SJCRH30 (cell line): ENCODE measurements at regions not wholly inside any gene's neighbourhood (a gene's known extent, or its start where the extent isn't known, plus 50 kb on each side); places are given as distances from the start of the nearest gene placed in this dataset.

Experiments used
- DNase-seq, 2 experiments: peaks; one replicate each; pipeline ENCODE4 v3.0.0-alpha.2; 2015 to 2020
- H3K27ac ChIP-seq: fragments of 250-450 bp; sonication (Bioruptor Pico); 2 replicates; pipeline ENCODE4 v1.5.1; 2020; ENCODE audit warnings: mild to moderate bottlenecking, moderate library complexity
- H3K27me3 ChIP-seq: fragments of 250-450 bp; sonication (Bioruptor Pico); 2 replicates; pipeline ENCODE4 v1.5.1; 2020; ENCODE audit warnings: mild to moderate bottlenecking, moderate library complexity
- H3K36me3 ChIP-seq: fragments of 250-450 bp; sonication (Bioruptor Pico); 2 replicates; pipeline ENCODE4 v1.5.1; 2020; ENCODE audit warnings: mild to moderate bottlenecking, moderate library complexity
- H3K4me1 ChIP-seq: fragments of 250-450 bp; sonication (Bioruptor Pico); 2 replicates; pipeline ENCODE4 v1.5.1; 2020; ENCODE audit warnings: mild to moderate bottlenecking, moderate library complexity
- H3K4me3 ChIP-seq: fragments of 250-450 bp; sonication (Bioruptor Pico); 2 replicates; pipeline ENCODE4 v1.5.1; 2020; ENCODE audit warnings: mild to moderate bottlenecking, moderate library complexity
- H3K9me3 ChIP-seq: fragments of 250-450 bp; sonication (Bioruptor Pico); replicated peaks from 2 replicates; pipeline ENCODE4 v1.5.1; 2020; ENCODE audit warnings: mild to moderate bottlenecking, moderate library complexity

- Histone ChIP-seq H3K27ac (no peak overlapping the region), H3K36me3 (no peaks in the 10 kb centered on the region)
- no peak for DNase-seq
Observed at GRCh38 chr5:63894690-63895089, 67.6 kb downstream of the HTR1A start.

GRCh38 chr5:63878788-63879187 lies 83.5 kb downstream of the HTR1A start:
- H3K4me1 ChIP-seq, result no peaks in the 10 kb centered on the region
- H3K36me3 ChIP-seq, result no peaks in the 10 kb centered on the region
- H3K27me3 ChIP-seq, result no peaks in the 10 kb centered on the region; the same call in 1 of the 2 replicates
- H3K27ac ChIP-seq, result no peak overlapping the region
- H3K4me3 ChIP-seq, result no peak overlapping the region
- no peak for DNase-seq
- no peaks in the 10 kb centered on the region for H3K9me3 ChIP-seq

More at GRCh38 chr5:63894690-63895089, 67.6 kb downstream of the HTR1A start:
- Histone ChIP-seq H3K27me3 (no peaks in the 10 kb centered on the region), H3K9me3 (no peaks in the 10 kb centered on the region), H3K4me3 (no peak overlapping the region), H3K4me1 (no peaks in the 10 kb centered on the region)

- Histone ChIP-seq H3K27me3 (no peaks in the 10 kb centered on the region), H3K36me3 (no peaks in the 10 kb centered on the region), H3K27ac (no peak overlapping the region), H3K9me3 (no peaks in the 10 kb centered on the region), H3K4me1 (no peaks in the 10 kb centered on the region), H3K4me3 (no peak overlapping the region)
- DNase-seq, result no peak
Observed at GRCh38 chr5:63877961-63878360, 84.3 kb downstream of the HTR1A start.

- H3K36me3 ChIP-seq, result no peaks in the 10 kb centered on the region
- H3K27ac ChIP-seq, result no peak overlapping the region
- no peaks in the 10 kb centered on the region for H3K4me1 ChIP-seq
- no peak overlapping the region for H3K4me3 ChIP-seq
- H3K9me3 ChIP-seq, result no peaks in the 10 kb centered on the region; the same call in 1 of the 2 replicates
- no peak for DNase-seq
- no peaks in the 10 kb centered on the region for H3K27me3 ChIP-seq
Observed at GRCh38 chr5:63860379-63860778, 101.9 kb downstream of the HTR1A start.

GRCh38 chr5:63854076-63854475 lies 108.2 kb downstream of the HTR1A start:
- DNase-seq, result peak in 1 of 2 experiments; percentile 11
- no peaks in the 10 kb centered on the region for H3K4me1 ChIP-seq
- H3K4me3 ChIP-seq, result no peak overlapping the region
- no peaks in the 10 kb centered on the region for H3K9me3 ChIP-seq
- H3K27me3 ChIP-seq, result no peaks in the 10 kb centered on the region
- H3K36me3 ChIP-seq, result no peaks in the 10 kb centered on the region
- H3K27ac ChIP-seq, result no peak overlapping the region

- Histone ChIP-seq H3K4me1 (no peaks in the 10 kb centered on the region), H3K4me3 (no peak overlapping the region), H3K27ac (no peak overlapping the region), H3K9me3 (no peaks in the 10 kb centered on the region), H3K27me3 (no peaks in the 10 kb centered on the region), H3K36me3 (no peaks in the 10 kb centered on the region)
- no peak for DNase-seq
Observed at GRCh38 chr5:63843190-63843589, 119.1 kb downstream of the HTR1A start.

GRCh38 chr5:63837437-63837836 lies 124.8 kb downstream of the HTR1A start:
- Histone ChIP-seq H3K4me1 (no peaks in the 10 kb centered on the region), H3K27me3 (no peaks in the 10 kb centered on the region), H3K27ac (no peak overlapping the region), H3K4me3 (no peak overlapping the region), H3K36me3 (no peaks in the 10 kb centered on the region), H3K9me3 (no peaks in the 10 kb centered on the region)
- no peak for DNase-seq

- H3K27me3 ChIP-seq, result no peaks in the 10 kb centered on the region
- H3K36me3 ChIP-seq, result no peaks in the 10 kb centered on the region
- H3K4me3 ChIP-seq, result no peak overlapping the region
Observed at GRCh38 chr5:63831381-63831780, 130.9 kb downstream of the HTR1A start.

GRCh38 chr5:63825984-63826383 lies 136.3 kb downstream of the HTR1A start:
- Histone ChIP-seq H3K4me1 (no peaks in the 10 kb centered on the region), H3K27me3 (no peaks in the 10 kb centered on the region), H3K4me3 (no peak overlapping the region), H3K27ac (no peak overlapping the region), H3K9me3 (no peaks in the 10 kb centered on the region), H3K36me3 (no peaks in the 10 kb centered on the region)
- DNase-seq, result no peak

More at GRCh38 chr5:63831381-63831780, 130.9 kb downstream of the HTR1A start:
- no peak overlapping the region for H3K27ac ChIP-seq
- no peaks in the 10 kb centered on the region for H3K4me1 ChIP-seq
- no peak for DNase-seq
- no peaks in the 10 kb centered on the region for H3K9me3 ChIP-seq

GRCh38 chr5:63823583-63823982 lies 138.7 kb downstream of the HTR1A start:
- Histone ChIP-seq H3K36me3 (no peaks in the 10 kb centered on the region), H3K4me3 (no peak overlapping the region), H3K27ac (no peak overlapping the region), H3K4me1 (no peaks in the 10 kb centered on the region), H3K9me3 (no peaks in the 10 kb centered on the region), H3K27me3 (no peaks in the 10 kb centered on the region)
- no peak for DNase-seq

- Histone ChIP-seq H3K27ac (no peak overlapping the region), H3K36me3 (no peaks in the 10 kb centered on the region), H3K27me3 (no peaks in the 10 kb centered on the region), H3K4me3 (no peak overlapping the region), H3K9me3 (no peaks in the 10 kb centered on the region), H3K4me1 (no peaks in the 10 kb centered on the region)
- DNase-seq, result no peak
Observed at GRCh38 chr5:63822614-63823013, 139.6 kb downstream of the HTR1A start.

- no peaks in the 10 kb centered on the region for H3K36me3 ChIP-seq
- no peaks in the 10 kb centered on the region for H3K9me3 ChIP-seq
- no peak overlapping the region for H3K4me3 ChIP-seq
- H3K4me1 ChIP-seq, result no peaks in the 10 kb centered on the region
- no peaks in the 10 kb centered on the region for H3K27me3 ChIP-seq
- no peak for DNase-seq
- H3K27ac ChIP-seq, result no peak overlapping the region
Observed at GRCh38 chr5:63820577-63820976, 141.7 kb downstream of the HTR1A start.

- Histone ChIP-seq H3K4me3 (no peak overlapping the region), H3K36me3 (no peaks in the 10 kb centered on the region), H3K4me1 (no peaks in the 10 kb centered on the region), H3K9me3 (no peaks in the 10 kb centered on the region), H3K27me3 (no peaks in the 10 kb centered on the region), H3K27ac (no peak overlapping the region)
- no peak for DNase-seq
Observed at GRCh38 chr5:63812693-63813092, 149.6 kb downstream of the HTR1A start.

GRCh38 chr5:63811961-63812360 lies 150.3 kb downstream of the HTR1A start:
- H3K9me3 ChIP-seq, result no peaks in the 10 kb centered on the region
- H3K4me1 ChIP-seq, result no peaks in the 10 kb centered on the region
- DNase-seq, result no peak
- H3K36me3 ChIP-seq, result no peaks in the 10 kb centered on the region
- no peaks in the 10 kb centered on the region for H3K27me3 ChIP-seq
- H3K4me3 ChIP-seq, result no peak overlapping the region
- no peak overlapping the region for H3K27ac ChIP-seq

- Histone ChIP-seq H3K27me3 (no peaks in the 10 kb centered on the region), H3K4me1 (no peaks in the 10 kb centered on the region), H3K4me3 (no peak overlapping the region), H3K27ac (no peak overlapping the region), H3K9me3 (no peaks in the 10 kb centered on the region), H3K36me3 (no peaks in the 10 kb centered on the region)
- no peak for DNase-seq
Observed at GRCh38 chr5:63811286-63811685, 151.0 kb downstream of the HTR1A start.

- H3K9me3 ChIP-seq, result no peaks in the 10 kb centered on the region
- H3K27ac ChIP-seq, result no peak overlapping the region
- no peak overlapping the region for H3K4me3 ChIP-seq
- H3K27me3 ChIP-seq, result no peaks in the 10 kb centered on the region
- H3K36me3 ChIP-seq, result no peaks in the 10 kb centered on the region
- DNase-seq, result no peak
- no peaks in the 10 kb centered on the region for H3K4me1 ChIP-seq
Observed at GRCh38 chr5:63805151-63805550, 157.1 kb downstream of the HTR1A start.
